ENCODE measurements at regions not wholly inside any gene's neighbourhood (a gene's known extent, or its start where the extent isn't known, plus 50 kb on each side); places are given as distances from the start of the nearest gene placed in this dataset.
"Not testable (repeated sequence)": the region's sequence is repeated elsewhere in the genome, so short reads cannot be mapped to it uniquely, and the experiment has no call there.

GRCh38 chr20:12072221-12072953, 154.7 kb downstream of the BTBD3 start:
- no peak for DNase-seq (ENCODE audit: low spot score)

GRCh38 chr20:12072954-12073264, 155.2 kb downstream of the BTBD3 start:
- DNase-seq (ENCODE audit: low spot score): no peak

GRCh38 chr20:12074111-12074655, 156.5 kb downstream of the BTBD3 start:
- no peak for DNase-seq (ENCODE audit: low spot score)

GRCh38 chr20:12076200-12076599, 158.5 kb downstream of the BTBD3 start:
- DNase-seq (ENCODE audit: low spot score): no peak

GRCh38 chr20:12077875-12078274, 160.2 kb downstream of the BTBD3 start:
- no peak for DNase-seq (ENCODE audit: low spot score)

- no peak for DNase-seq (ENCODE audit: low spot score)
Observed at GRCh38 chr20:12079490-12079889, 161.8 kb downstream of the BTBD3 start.

GRCh38 chr20:12083269-12083668, 165.6 kb downstream of the BTBD3 start:
- DNase-seq (ENCODE audit: low spot score): no peak

- no peak for DNase-seq (ENCODE audit: low spot score)
Observed at GRCh38 chr20:12084482-12084881, 166.8 kb downstream of the BTBD3 start.

GRCh38 chr20:12086359-12086758, 168.7 kb downstream of the BTBD3 start:
- DNase-seq (ENCODE audit: low spot score): no peak

GRCh38 chr20:12090920-12091319, 173.2 kb downstream of the BTBD3 start:
- no peak for DNase-seq (ENCODE audit: low spot score)

GRCh38 chr20:12093057-12093796, 175.5 kb downstream of the BTBD3 start:
- no peak for DNase-seq (ENCODE audit: low spot score)

GRCh38 chr20:12093797-12094190, 176.1 kb downstream of the BTBD3 start:
- DNase-seq (ENCODE audit: low spot score): not testable (repeated sequence)

GRCh38 chr20:12095180-12095920, 177.7 kb downstream of the BTBD3 start:
- DNase-seq (ENCODE audit: low spot score): no peak

- DNase-seq (ENCODE audit: low spot score): no peak
Observed at GRCh38 chr20:12098421-12098820, 180.7 kb downstream of the BTBD3 start.

GRCh38 chr20:12108846-12109245, 191.2 kb downstream of the BTBD3 start:
- DNase-seq (ENCODE audit: low spot score): no peak

- no peak for DNase-seq (ENCODE audit: low spot score)
Observed at GRCh38 chr20:12110274-12110673, 192.6 kb downstream of the BTBD3 start.

- no peak for DNase-seq (ENCODE audit: low spot score)
Observed at GRCh38 chr20:12110711-12111110, 193.0 kb downstream of the BTBD3 start.

- DNase-seq (ENCODE audit: low spot score): no peak
Observed at GRCh38 chr20:12111431-12112088, 193.9 kb downstream of the BTBD3 start.

- DNase-seq (ENCODE audit: low spot score): no peak
Observed at GRCh38 chr20:12112089-12112474, 194.4 kb downstream of the BTBD3 start.

GRCh38 chr20:12112665-12113064, 195.0 kb downstream of the BTBD3 start:
- no peak for DNase-seq (ENCODE audit: low spot score)

GRCh38 chr20:12113075-12113467, 195.4 kb downstream of the BTBD3 start:
- DNase-seq (ENCODE audit: low spot score): no peak

All from LoVo (cell line).